Left colon (tissue), 2 donors: ENCODE measurements at regions not wholly inside any gene's neighbourhood (a gene's known extent, or its start where the extent isn't known, plus 50 kb on each side); places are given as distances from the start of the nearest gene placed in this dataset.
"Not testable (repeated sequence)": the region's sequence is repeated elsewhere in the genome, so short reads cannot be mapped to it uniquely, and the experiment has no call there.

Experiments used
- ATAC-seq: fragments of 200-7000 bp; cut with Tn5 transposase; one replicate; pipeline ENCODE4 v1.9.1; 2020; ENCODE audit warnings: mild to moderate bottlenecking, moderate library complexity
- DNase-seq, 2 donors: peaks; one replicate each; pipeline ENCODE4 v3.0.0-alpha.2; 2020
- intact Hi-C, 2 donors: fragments of 100-400 bp; cut with DNase I in 1 of 2; cut with micrococcal nuclease in 1 of 2; formaldehyde crosslinking; loops; one replicate each; pipeline versions ENCODE4 v1.11.2 to v1.14.0; 2022; cut with DNase I, micrococcal nuclease
- donor health status: DM: no; HTN: no; CAD: no.
- donor health status: DM: yes; HTN: yes; CAD: no.

- intact Hi-C loops, result no loop called here
These were observed 154.9 kb upstream of the GDNF start for GRCh38 chr5:37994729-37995128.

DNA sequence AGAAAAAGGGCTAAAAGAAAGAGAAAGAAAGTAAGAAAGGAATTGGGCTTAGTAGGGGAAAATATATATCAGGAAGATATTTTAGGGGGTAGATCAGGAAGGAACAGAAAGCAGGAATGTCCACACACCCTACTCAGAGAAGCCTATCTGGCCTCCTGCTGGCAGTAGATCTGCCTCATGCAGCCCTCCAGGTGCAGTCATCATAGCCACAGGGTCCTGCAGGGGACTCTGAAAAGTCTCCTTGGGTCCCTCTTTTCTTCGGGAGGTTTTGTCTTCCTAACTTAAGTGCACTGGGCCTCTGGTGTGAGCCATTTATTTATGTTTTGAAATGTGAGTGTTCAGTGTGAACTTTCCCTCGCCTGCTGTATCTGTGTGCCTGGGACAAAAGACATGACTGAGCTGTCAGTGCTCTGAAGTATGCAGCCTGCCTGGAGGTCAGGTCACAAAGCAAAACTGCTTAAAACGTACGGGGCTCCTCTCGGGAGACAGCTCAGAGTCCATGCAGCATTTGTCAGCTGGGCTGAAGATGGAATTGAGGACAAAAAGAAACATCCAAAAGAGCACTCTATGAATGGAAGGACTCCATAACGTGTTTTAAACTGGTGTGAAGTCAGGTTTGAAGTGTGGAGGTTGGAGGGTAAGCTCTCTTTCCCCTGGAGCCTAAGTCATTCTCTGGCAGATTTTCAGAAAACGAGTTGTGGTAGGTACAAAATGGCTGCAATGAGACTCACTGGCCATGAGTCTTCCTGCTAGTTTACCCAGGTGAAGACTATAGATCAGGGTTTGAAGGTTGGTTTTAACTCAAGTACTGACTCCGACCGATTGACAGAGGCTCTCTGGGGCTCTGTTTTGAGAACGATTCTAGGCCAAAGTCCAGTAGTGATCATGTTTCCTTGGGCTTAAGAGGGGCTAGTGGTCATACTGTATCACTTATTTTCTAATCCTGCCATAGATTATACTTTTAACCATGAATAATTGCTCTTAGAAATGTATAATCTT, 151.8 kb upstream of the GDNF start:
- DNase-seq, result no peak
- ATAC-seq, result no peak
- intact Hi-C loops, result no loop called here

More at GRCh38 chr5:37994729-37995128, 154.9 kb upstream of the GDNF start:
- no peak for DNase-seq
- ATAC-seq, result no peak

DNA sequence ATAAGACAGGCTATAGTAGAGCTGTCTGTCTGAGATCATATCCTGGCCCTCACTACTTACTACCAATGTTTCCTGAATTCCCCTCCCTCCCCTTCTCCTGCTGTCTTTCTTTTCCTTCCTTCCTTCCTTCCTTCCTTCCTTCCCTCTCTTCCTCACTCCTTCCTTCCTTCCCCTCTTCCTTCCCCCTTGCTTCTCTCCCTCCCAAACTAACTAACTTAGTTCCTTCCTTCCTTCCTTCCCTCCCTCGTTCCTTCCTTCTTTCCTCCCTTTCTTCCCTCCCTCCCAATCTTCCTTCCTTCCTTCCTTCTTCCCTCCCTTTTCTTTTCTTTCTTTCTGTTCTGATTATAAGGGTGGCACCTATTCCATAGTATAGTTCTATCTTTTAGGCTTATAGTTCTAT, 150.0 kb upstream of the GDNF start:
- ATAC-seq (no peak), DNase-seq (no peak)
- intact Hi-C loops, result no loop called here

DNA sequence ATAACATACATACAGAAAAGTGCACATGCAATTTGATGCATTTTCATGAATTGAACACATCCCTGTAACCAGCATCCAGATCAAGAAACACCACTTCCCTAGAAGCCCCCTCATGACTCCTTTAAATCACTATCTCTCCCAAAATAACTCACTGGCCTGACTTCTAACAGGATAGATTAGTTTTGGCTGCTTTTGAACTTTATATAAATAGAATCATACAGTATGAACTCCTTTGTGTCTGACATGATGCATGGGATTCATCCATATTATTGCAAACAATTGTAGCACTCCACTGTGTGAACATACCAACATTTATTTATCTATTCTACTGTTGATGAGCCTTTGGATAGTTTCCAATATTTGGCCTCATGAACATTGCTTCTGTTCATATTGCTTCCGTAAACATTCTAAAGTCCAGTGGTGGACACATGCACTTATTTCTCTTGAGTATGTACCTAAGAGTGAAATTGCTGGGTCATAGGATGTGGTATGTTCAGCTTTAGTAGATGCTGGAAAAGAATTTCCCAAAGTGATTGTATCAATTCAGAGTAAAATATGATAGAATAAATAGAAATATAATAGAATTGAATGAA, 148.7 kb upstream of the GDNF start:
- intact Hi-C loops, result no loop called here
- ATAC-seq, result no peak
- DNase-seq, result no peak

DNA sequence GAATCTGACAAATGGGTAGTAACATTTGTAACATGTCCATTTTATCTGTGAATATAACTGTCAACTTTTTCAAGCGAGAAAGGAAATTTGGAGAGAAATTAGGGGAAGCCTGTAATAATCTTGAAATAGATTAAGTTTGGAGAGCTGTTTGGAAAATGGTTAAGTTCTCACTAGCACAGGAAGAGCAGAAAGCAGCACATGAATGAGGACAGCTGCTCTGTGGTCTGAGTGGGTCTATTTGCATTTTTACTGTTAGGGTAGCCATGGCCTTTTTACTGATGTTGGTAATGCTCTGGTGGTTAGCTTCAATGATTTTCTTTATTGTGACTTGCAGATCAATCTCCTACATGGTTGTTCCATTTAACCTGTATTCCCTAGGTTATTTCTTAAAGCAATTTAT, 144.5 kb upstream of the GDNF start:
- ATAC-seq, result no peak
- DNase-seq, result no peak
- intact Hi-C loops, result no loop called here

GRCh38 chr5:37983463-37983862, 143.6 kb upstream of the GDNF start:
- DNase-seq (no peak), ATAC-seq (no peak)
- intact Hi-C loops, result no loop called here

- DNase-seq (no peak), ATAC-seq (no peak)
- intact Hi-C loops, result no loop called here
These were observed 139.7 kb upstream of the GDNF start for GRCh38 chr5:37979559-37979958.

GRCh38 chr5:37975531-37975930, 135.7 kb upstream of the GDNF start:
- no peak for DNase-seq
- no peak for ATAC-seq

GRCh38 chr5:37971483-37972024, 131.7 kb upstream of the GDNF start:
- intact Hi-C loops, result no loop called here
- ATAC-seq, result no peak
- no peak for DNase-seq

More at GRCh38 chr5:37975531-37975930, 135.7 kb upstream of the GDNF start:
- intact Hi-C loops, result no loop called here

DNA sequence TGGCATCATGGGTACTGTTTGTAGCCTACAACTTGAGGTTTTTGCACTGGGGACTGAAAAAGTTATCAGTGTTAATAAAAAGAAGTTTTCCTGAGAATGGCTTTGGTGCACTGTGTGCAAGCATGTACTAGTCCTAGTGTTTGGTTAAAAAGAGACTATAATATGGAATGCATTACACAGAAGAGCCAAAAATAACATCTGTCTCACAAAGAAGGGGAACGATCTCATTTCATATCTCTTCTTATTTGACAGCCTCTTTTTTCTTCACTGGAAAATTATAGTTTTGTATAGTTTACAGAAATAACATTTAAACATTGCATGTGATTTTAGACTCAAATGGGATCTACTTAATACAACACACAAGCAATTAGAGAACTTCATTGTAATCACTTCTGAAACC, 127.0 kb upstream of the GDNF start:
- intact Hi-C loops, result no loop called here
- ATAC-seq (no peak), DNase-seq (no peak)

DNA sequence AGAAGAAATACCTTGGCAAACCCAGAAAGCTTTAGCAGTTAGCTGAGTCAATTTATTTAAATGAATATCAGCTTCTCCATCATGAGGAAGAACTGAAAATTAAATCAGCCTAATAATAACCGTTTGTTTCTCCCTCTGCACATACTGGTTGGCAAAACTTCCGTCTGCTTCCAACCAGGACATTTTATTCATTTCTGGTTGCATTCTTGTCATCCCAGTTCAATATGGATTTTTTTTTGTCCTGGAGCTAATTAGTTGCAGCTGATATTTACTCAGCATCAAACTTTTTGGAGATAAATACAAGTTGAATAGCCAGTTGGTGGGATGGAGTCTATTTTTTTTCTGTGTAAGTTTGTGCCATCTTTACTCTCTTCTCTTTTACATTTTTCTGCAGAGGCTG, 126.5 kb upstream of the GDNF start:
- intact Hi-C loops, result no loop called here
- DNase-seq (no peak), ATAC-seq (no peak)

DNA sequence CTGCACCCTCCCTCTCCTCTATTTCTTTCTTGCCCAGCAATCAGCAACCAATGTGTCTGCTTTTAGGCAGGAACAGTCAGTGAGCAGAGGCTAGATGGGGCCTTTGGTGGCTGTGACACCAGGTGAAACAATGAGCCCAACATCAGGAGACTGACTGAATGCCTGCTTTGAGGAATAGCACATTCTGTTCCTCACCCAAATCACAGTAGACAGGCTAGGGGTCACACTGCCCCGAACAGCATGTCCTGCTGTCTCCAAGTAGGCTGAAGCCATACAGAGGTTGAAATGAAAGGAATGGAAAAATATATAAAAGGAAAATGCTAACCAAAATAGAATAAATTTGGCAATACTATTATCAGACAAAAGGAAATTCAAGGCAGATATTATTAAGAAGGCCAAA, 122.5 kb upstream of the GDNF start:
- intact Hi-C loops, result no loop called here
- no peak for ATAC-seq
- DNase-seq, result no peak

GRCh38 chr5:37957218-37957617, 117.4 kb upstream of the GDNF start:
- DNase-seq (no peak), ATAC-seq (no peak)
- intact Hi-C loops, result no loop called here

- ATAC-seq (no peak), DNase-seq (no peak)
- intact Hi-C loops, result no loop called here
These were observed 115.9 kb upstream of the GDNF start for GRCh38 chr5:37955748-37956147.

DNA sequence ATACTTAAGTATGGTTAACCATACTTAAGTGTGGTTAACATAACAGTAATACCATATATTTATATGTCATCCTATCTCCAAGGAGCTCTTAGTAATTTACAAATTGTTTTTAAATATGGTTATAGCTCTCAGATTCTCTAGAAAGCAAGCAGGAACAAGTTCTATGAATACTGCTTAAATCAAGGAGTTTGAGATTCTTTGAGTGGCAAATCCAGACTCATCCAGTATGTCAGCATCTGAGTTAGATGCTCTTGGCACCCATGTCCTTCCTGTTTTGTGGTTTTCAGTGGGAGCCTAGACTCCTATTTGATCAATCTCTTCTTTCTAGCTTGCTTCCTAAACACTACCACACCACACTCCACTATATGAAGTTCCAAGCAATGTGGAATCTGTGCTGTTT, 114.7 kb upstream of the GDNF start:
- no peak for ATAC-seq
- DNase-seq, result no peak
- intact Hi-C loops, result no loop called here

DNA sequence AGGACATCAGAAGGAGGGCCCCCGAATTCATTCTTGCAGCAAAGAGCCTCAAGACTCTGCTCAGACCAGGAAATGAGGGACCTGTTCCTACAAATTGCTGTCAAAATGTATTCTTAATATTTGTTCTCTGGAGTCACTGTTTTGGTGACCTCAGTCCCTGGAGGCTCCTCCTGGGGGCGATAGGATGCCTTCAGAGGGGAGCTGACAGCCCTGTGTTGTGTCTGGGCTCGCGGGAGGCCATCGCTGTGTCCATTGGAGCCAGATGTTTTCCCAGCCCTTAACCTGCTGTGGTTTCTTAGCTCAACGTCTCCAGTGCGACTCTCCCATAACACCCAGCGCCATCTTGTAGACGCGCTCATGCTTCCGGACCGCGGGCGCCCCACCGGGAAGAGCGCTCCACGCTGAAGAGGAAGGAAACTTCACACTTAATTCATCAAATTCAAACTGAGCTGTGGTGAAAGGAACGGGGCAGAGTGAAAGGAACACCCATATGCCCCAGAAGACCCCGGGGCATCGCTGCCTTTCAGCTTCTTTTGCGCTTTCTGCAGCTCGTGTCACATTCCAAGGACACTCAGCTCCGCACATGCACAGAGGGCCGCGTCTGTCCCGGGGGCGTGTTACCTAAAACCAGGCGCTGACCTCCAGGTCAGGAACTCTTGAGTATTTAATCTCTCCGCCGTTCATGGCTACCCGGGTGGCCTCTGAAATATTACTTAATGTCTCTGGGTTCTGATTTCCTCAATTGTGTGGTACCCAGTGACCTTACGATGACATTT, 112.3 kb upstream of the GDNF start:
- intact Hi-C loops, result no loop called here
- no peak for DNase-seq
- no peak for ATAC-seq

- DNase-seq (no peak), ATAC-seq (no peak)
- intact Hi-C loops, result no loop called here
These were observed 110.6 kb upstream of the GDNF start for GRCh38 chr5:37950436-37950835.

GRCh38 chr5:37945446-37945845, 105.6 kb upstream of the GDNF start:
- no peak for ATAC-seq
- no peak for DNase-seq
- intact Hi-C loops, result no loop called here

- ATAC-seq, DNase-seq, intact Hi-C loops: not testable (repeated sequence)
These were observed 103.3 kb upstream of the GDNF start for GRCh38 chr5:37943136-37943535.
